Nephron (organoid): ENCODE measurements at regions not wholly inside any gene's neighbourhood (a gene's known extent, or its start where the extent isn't known, plus 50 kb on each side); places are given as distances from the start of the nearest gene placed in this dataset.
A peak's percentile ranks its signal among the peaks of the same experiment; 100 is the strongest.

Experiments
- H3K27ac Mint-ChIP-seq, 3 experiments: 2 replicates each; pipeline ENCODE4 v1.8.0; 2020; ENCODE audit warnings: mixed read lengths in 3 of 3, mild to moderate bottlenecking in 2 of 3, moderate library complexity in 1 of 3
- H3K27me3 Mint-ChIP-seq: 2 replicates; pipeline ENCODE4 v1.8.0; 2021; ENCODE audit warnings: low read depth, mild to moderate bottlenecking, moderate library complexity, mixed read lengths
- H3K36me3 Mint-ChIP-seq: 2 replicates; pipeline ENCODE4 v1.8.0; 2020; ENCODE audit warnings: low read depth, mixed read lengths
- H3K4me1 Mint-ChIP-seq: 2 replicates; pipeline ENCODE4 v1.8.0; 2020; ENCODE audit warnings: mixed read lengths
- H3K4me3 Mint-ChIP-seq, 3 experiments: 2 replicates each; pipeline ENCODE4 v1.8.0; 2020; ENCODE audit warnings: mild to moderate bottlenecking in 3 of 3, mixed read lengths in 3 of 3, moderate library complexity in 2 of 3
- H3K9me3 Mint-ChIP-seq: 2 replicates; pipeline ENCODE4 v1.8.0; 2020; ENCODE audit warnings: mixed read lengths
- TF ChIP-seq, protein P1 (sequence below), 3 experiments: fragments of 200-600 bp; sonication (generic); IDR thresholded peaks; one replicate each; pipeline ENCODE4 v1.5.0; 2021; ENCODE audit warnings: antibody characterized with exemption in 3 of 3; ENCODE audit not compliant: unreplicated experiment in 3 of 3

DNA sequence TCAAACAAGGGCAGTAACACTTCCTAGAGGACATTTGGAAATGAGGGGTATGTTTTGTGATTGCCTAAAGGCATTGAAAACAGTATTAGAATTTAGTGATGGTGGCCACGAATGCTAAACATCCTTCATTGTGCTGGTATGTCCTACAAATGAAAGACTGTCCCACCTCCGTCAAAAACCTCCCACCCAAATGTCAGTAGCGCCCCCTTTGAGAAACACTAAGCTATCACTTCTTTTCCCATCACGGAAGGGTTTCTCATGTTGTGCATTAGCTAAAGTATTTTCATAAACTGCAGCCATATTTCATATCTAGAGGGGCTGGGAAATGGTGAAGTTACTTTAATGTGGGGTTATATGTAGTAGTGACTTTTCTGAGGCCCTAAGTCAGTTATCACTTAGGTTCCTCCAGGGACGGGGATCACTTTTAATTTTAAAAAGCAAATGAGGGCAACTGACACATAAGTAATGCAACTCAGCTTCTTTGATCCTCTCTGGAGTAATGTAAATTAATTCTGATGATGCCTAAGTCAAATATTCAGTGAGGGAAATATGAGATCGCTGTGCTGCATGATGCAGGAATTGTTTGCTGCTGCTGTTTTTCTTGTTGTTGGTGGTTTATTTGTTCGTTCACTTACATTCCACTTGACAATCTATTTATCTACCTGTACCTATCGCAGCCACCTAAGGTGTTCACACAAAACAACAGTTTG lies 1403.4 kb upstream of the TENM4 start:
- Mint-ChIP-seq H3K4me3 (no peak overlapping the region), H3K27me3 (peaks cover 5% of the 10 kb centered on the region), H3K4me1 (no peaks in the 10 kb centered on the region), H3K9me3 (no peaks in the 10 kb centered on the region), H3K27ac (no peak overlapping the region), H3K36me3 (no peaks in the 10 kb centered on the region)
- TF ChIP-seq, protein P1, sequence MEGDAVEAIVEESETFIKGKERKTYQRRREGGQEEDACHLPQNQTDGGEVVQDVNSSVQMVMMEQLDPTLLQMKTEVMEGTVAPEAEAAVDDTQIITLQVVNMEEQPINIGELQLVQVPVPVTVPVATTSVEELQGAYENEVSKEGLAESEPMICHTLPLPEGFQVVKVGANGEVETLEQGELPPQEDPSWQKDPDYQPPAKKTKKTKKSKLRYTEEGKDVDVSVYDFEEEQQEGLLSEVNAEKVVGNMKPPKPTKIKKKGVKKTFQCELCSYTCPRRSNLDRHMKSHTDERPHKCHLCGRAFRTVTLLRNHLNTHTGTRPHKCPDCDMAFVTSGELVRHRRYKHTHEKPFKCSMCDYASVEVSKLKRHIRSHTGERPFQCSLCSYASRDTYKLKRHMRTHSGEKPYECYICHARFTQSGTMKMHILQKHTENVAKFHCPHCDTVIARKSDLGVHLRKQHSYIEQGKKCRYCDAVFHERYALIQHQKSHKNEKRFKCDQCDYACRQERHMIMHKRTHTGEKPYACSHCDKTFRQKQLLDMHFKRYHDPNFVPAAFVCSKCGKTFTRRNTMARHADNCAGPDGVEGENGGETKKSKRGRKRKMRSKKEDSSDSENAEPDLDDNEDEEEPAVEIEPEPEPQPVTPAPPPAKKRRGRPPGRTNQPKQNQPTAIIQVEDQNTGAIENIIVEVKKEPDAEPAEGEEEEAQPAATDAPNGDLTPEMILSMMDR (IDR thresholded peaks at IDR 0.05; ENCODE audit: unreplicated experiment in 3 of 3) = no peak

DNA sequence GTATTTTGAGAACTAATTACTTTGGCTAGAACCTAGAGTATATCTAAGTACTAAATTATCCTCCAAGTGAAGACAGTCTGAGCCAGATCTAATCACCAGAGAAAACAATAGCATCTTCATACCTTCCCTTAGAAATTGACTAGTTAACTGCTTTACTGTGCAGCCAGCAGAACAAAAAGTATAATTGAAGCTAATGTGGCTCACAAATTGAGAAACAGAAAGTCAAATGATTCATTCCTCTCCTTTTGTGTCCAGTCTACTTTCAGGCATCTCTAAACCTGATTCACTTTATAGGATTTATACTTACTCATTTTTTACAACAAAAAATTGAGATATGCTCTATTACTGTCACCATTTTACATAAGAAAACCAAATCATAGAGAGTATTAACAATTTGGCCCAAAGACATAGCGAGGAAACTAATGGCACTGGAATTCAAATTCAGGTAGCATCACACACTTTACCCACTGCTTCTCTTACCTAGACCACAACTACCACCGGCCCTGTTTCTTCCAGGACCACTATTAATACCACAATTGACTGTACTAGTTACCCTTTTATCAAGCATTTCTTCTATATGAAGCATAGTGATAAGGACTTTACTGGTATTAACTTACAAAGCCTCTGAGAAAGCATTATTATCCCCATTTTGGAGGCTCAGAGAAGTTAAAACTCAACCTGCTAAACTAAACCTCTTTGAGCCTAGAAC lies 1402.6 kb upstream of the TENM4 start:
- Mint-ChIP-seq H3K4me1 (no peaks in the 10 kb centered on the region), H3K27ac (no peak overlapping the region), H3K9me3 (no peaks in the 10 kb centered on the region), H3K4me3 (no peak overlapping the region), H3K36me3 (no peaks in the 10 kb centered on the region), H3K27me3 (no peaks in the 10 kb centered on the region)
- TF ChIP-seq, protein P1 (IDR thresholded peaks at IDR 0.05; ENCODE audit: unreplicated experiment in 3 of 3) = no peak

GRCh38 chr11:80842246-80842645 lies 1401.4 kb upstream of the TENM4 start:
- Mint-ChIP-seq H3K4me1 (no peaks in the 10 kb centered on the region), H3K9me3 (no peaks in the 10 kb centered on the region), H3K4me3 (no peak overlapping the region), H3K27me3 (no peaks in the 10 kb centered on the region), H3K27ac (peak overlapping the region in 1 of 3 experiments; percentile 53), H3K36me3 (no peaks in the 10 kb centered on the region)
- TF ChIP-seq, protein P1 (IDR thresholded peaks at IDR 0.05; ENCODE audit: unreplicated experiment in 3 of 3) = no peak

DNA sequence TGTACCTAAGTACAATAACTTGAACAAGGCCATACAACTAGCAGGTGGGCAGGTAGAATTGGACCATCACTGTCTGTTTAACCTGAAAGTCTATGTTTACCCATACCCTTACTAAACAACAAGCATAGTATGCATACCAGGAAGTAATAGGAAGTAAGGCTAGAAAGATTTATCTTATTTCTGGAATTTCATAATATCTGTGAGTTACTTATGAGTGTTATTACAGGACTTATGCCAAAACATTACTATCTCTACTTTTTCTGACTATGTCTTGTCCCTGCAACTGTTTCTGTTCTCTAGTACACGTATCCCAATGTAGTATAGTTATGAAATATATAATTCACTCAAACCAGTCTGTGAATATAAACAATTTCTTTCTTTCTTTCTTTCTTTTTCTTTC lies 1400.8 kb upstream of the TENM4 start:
- TF ChIP-seq, protein P1 (IDR thresholded peaks at IDR 0.05; ENCODE audit: unreplicated experiment in 3 of 3) = no peak
- Mint-ChIP-seq H3K9me3 (no peaks in the 10 kb centered on the region), H3K36me3 (no peaks in the 10 kb centered on the region), H3K4me3 (no peak overlapping the region), H3K27me3 (no peaks in the 10 kb centered on the region), H3K27ac (no peak overlapping the region), H3K4me1 (no peaks in the 10 kb centered on the region)

DNA sequence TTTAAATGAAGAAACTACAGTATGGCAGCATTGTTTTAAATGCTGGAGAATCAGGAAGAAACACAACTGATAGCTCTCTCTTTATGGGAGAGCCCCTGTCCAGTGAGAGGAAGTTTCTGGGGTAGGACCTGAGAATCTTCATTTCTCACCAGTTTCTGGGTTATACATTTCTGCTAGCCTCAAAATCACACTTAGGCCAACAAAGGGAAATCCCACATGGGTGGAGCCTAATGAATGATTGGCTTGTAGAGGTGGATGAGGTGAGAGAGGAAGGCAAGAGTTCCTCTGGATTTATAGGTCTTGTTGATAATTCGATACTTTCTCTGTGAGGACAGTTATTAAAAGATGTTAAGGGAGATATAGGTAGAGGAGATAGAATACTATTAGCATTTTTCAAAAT lies 1397.3 kb upstream of the TENM4 start:
- TF ChIP-seq, protein P1 (IDR thresholded peaks at IDR 0.05; ENCODE audit: unreplicated experiment in 3 of 3) = no peak
- H3K27me3 Mint-ChIP-seq = no peaks in the 10 kb centered on the region
- no peaks in the 10 kb centered on the region for H3K9me3 Mint-ChIP-seq
- H3K4me3 Mint-ChIP-seq = no peak overlapping the region
- H3K36me3 Mint-ChIP-seq = no peaks in the 10 kb centered on the region
- no peak overlapping the region for H3K27ac Mint-ChIP-seq
- no peaks in the 10 kb centered on the region for H3K4me1 Mint-ChIP-seq

DNA sequence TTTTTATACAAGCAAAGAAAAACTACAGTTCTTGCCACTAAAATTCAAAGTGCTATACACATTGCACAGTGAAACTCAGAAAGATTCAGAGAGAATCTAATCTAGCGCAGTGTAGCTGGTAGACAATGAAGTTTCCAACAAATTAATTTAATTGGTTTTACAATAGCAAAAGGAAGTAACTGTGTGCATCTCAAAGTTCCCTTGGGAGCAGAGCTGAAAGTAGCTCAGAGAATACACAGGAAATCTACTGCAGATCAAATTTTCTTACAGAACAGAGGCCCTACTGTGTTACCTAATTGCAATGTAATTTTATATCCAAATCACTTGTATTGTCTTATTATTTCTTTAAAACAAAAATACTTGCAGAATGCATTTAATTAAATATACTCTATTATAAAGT lies 1396.2 kb upstream of the TENM4 start:
- Mint-ChIP-seq H3K27me3 (no peaks in the 10 kb centered on the region), H3K27ac (no peak overlapping the region), H3K4me1 (no peaks in the 10 kb centered on the region), H3K9me3 (no peaks in the 10 kb centered on the region), H3K4me3 (no peak overlapping the region), H3K36me3 (no peaks in the 10 kb centered on the region)
- TF ChIP-seq, protein P1 (IDR thresholded peaks at IDR 0.05; ENCODE audit: unreplicated experiment in 3 of 3) = no peak
